Posterior cingulate gyrus (tissue), 11 donors: ENCODE measurements at regions not wholly inside any gene's neighbourhood (a gene's known extent, or its start where the extent isn't known, plus 50 kb on each side); places are given as distances from the start of the nearest gene placed in this dataset.
A peak's percentile ranks its signal among the peaks of the same experiment; 100 is the strongest.

ENCODE experiments used
- DNase-seq, 10 donors: peaks; one replicate each; pipeline versions ENCODE4 v3.0.0 to v3.0.0-alpha.2; 2020 to 2021; ENCODE audit warnings: mixed read lengths in 3 of 10
- intact Hi-C: fragments of 100-400 bp; cut with DNase I; formaldehyde crosslinking; loops from one replicate; pipeline ENCODE4 v1.15.1; 2023

GRCh38 chr2:217270485-217271121 is 410.7 kb upstream of the TNP1 start:
- no peak for DNase-seq
- intact Hi-C loops, result no loop called here

DNA sequence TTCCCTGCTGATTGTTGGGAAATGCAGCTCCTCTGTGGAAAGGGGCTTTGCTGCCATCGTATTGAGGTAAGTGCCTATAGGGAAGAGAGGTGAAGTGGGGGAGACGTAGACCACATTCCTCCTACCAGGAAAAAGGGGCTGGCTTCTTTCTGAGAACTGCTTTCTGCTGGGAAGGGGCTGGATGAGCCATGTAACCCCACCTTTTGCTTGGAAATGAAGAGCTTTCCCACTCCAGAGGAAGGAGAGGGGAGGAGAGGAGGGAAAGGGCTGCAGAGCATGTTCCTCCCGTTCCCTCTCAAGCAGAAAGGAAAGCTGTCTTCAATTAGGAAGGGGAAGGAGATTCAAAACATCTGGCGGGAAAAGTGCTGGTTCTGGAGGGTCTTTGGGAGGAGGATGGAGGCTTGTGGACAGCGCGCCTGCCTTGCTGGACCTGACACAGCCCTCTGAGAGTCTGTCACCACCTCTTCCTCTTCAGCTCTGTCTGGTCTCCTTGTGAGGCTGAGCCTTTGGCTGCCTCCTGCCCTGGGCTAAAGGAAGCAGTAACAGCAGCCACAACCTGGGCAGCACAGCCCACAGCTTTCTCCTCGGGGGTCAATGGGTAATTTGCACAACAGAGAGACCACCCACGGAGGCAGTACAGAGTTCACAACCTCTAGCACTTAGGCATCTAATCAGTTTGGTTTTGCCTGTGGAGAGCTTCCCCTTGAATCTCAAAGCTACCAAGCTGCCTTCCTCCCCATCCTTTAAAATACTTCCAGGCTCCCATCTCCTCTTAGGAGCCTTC is 410.0 kb upstream of the TNP1 start:
- intact Hi-C loops, result no loop called here
- no peak for DNase-seq

DNA sequence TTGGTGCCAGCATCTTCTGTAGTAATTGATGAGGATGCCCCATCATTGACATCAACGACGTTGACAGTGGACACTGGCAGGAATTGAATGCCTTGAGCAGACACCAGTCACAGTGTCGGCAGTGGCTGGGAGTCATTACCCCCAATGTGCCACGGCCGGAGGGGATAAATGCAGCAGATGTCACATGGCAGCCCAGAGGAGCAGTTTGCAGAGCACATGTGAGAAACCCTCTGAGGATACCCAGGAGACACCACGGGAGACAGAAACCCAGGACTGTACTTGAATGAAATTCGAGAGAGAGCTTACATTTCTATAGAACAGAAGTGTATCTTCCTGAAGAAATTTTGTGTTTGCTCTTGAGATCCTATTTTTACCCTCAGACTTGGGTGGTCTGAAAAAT is 409.1 kb upstream of the TNP1 start:
- intact Hi-C loops, result no loop called here
- no peak for DNase-seq

GRCh38 chr2:217267758-217268157 is 407.9 kb upstream of the TNP1 start:
- intact Hi-C loops, result no loop called here
- no peak for DNase-seq

- no peak for DNase-seq
- intact Hi-C loops, result no loop called here
Observed at GRCh38 chr2:217263756-217264155, 403.9 kb upstream of the TNP1 start.

- DNase-seq, result no peak
- intact Hi-C loops, result no loop called here
Observed at GRCh38 chr2:217262911-217263310, 403.0 kb upstream of the TNP1 start.

- DNase-seq, result no peak
- intact Hi-C loops, result no loop called here
Observed at GRCh38 chr2:217261452-217261851, 401.6 kb upstream of the TNP1 start.

- DNase-seq, result no peak
- intact Hi-C loops, result no loop called here
Observed at GRCh38 chr2:217260441-217261115, 400.7 kb upstream of the TNP1 start.

DNA sequence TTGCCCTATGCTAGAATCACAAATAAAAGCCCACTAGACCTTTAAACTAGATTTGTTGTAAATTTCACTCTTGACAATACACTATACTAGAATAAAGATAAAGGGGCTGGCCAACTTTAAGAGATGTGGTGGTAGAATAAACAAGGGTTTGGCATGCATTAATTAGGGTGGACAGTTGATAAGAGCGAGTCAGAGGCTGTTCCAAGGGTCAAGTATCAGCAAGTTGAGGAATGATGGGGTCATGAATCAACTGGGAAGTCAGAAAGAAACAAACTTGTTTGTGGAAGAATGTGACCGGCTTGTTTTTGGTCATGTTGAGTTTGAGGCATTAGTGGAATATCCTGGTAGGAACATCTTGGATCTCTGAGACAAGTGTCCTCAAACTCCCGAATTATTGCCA is 398.3 kb upstream of the TNP1 start:
- DNase-seq, result no peak
- intact Hi-C loops, result no loop called here

DNA sequence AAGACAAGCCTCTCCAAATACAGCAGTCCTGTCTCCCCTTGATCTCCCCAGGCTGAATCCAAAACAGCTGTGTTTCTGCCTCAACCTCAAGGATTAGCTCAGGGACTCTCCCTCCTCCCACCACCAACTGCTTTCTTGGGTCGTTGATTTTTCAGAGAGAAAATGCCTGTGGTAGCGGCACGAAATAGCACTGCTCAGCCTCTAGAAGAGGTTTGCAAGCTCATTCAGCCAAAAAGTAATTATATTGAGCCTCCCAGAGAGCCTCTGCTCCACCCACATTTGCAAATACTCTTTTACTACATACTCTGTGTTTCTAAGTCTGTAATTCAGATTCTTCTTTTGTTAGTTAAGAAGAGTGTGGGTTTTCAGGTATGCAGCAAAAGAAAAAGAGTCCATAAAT is 396.4 kb upstream of the TNP1 start:
- no peak for DNase-seq
- intact Hi-C loops, result no loop called here

GRCh38 chr2:217254111-217254510 is 394.2 kb upstream of the TNP1 start:
- intact Hi-C loops, result no loop called here
- DNase-seq, result no peak

DNA sequence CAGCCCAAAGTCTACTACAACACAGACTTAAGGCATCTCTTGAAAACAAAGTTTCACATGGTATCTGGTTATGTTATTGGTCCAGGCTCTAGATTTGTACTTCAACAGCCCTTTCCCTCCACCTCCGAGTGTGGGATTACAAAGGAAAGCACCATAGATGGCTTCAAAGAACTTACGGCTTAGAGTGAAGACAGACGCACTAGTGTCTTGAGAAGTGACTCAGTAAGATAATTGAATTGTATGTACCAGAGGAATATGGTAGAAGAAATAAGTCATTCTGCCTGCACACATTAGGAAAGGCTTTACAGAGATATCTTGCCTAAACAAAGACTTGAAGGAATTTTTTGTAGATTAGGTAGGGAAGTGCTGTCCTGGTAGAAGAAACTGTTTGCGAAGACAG is 392.3 kb upstream of the TNP1 start:
- no peak for DNase-seq
- intact Hi-C loops, result no loop called here

DNA sequence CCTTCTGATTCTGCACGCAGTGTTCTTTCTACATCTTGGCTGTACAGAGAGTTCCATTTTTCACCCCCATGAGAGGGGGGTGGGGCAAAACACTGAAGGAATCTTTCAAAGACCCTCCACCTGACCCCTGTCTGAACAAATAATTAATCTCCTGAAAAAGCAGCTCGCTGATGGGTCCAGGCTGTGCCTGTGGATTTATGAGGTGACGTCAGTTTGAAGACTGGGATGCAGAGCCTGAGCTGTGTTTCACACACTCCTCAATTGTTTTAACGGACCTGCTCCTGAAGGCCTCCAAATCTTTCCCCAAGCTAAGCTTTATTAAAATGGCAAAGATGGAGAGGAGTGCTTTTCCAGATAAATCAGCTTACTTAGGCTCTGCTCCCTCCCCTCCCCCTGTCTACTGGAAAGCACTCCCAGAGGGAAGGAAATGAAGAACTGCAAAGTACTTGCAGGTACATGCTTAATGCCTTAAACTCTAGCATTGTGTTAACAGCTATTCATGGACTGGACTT is 390.2 kb upstream of the TNP1 start:
- no peak for DNase-seq
- intact Hi-C loops, result no loop called here

- intact Hi-C loops, result no loop called here
- no peak for DNase-seq
Observed at GRCh38 chr2:217249121-217250012, 389.5 kb upstream of the TNP1 start.

DNA sequence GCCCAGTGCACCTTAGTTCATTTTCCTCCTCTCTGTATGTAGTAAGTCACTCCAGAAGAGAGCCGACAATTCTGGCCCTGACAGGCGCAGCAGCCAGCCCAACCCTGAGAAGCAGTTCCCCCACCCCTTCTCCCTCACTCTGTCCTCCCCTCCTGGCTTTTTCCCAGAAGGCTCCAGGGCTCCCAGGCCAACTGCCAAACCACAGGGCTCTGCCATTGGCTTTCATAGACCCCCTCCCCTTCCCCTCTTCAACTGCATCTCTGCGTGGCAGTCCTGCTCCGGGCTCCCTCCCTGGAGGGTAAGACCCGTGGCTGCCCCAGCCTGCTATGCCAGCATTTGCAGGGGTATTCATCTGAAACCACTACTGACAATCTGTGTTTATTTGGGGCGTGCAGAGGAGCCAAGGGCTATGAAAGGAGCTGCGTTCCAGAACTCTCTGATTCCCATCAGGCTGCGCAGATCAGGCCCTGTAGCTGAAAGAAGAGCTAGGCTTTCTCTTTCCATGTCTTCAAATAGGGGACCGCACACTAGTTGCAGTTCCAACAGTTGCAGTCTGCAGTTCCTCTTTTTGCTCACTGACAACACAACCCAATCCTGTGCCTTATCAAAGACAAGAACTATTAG is 388.6 kb upstream of the TNP1 start:
- DNase-seq, result peak; percentile 38 to 92 (median 62)
- intact Hi-C loops, result no loop called here

GRCh38 chr2:217247476-217247875 is 387.6 kb upstream of the TNP1 start:
- no peak for DNase-seq
- intact Hi-C loops, result no loop called here

DNA sequence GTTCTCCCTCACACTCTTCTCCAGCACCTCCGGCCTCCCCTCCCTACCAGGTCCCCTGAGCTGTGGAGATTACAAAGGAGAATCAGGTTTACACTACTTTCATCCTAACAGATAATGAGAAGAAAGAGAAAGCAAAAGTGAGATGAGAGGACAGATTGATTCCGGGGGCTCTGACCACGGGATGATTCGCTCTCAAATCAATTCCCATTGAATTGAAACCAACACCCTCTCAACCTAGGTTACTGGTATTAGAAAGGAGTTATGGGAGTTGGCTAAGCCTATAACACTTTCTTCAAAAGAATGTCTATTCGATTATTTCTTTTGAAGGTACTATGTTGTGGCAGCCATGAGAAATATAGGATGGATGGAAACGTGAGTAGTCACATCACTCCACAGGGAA is 386.2 kb upstream of the TNP1 start:
- intact Hi-C loops, result no loop called here
- DNase-seq, result no peak

DNA sequence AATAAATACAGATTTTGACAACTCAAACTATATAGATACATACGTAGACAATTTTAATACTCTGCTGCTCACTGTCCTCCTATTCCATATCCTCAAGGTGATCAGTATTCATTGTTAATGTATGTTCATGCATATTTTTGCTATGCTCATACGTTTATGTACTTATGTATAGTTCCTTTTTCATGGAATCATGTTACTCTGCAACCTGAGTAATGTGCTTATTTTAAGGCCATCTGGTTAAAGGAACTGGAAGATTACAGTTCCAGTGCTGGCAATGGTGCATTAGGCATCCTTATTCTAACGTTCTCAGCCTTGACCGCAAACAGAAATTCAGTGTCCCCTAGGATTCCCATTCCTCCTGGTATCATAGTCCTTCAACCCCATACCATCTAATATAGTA is 385.0 kb upstream of the TNP1 start:
- no peak for DNase-seq
- intact Hi-C loops, result no loop called here

- DNase-seq, result no peak
- intact Hi-C loops, result no loop called here
Observed at GRCh38 chr2:217242947-217243346, 383.1 kb upstream of the TNP1 start.

GRCh38 chr2:217231724-217232123 is 371.9 kb upstream of the TNP1 start:
- DNase-seq, result no peak
- intact Hi-C loops, result no loop called here
